ENCODE measurements at regions not wholly inside any gene's neighbourhood (a gene's known extent, or its start where the extent isn't known, plus 50 kb on each side); places are given as distances from the start of the nearest gene placed in this dataset.

- Mint-ChIP-seq H3K27me3 (peaks cover 2% of the 10 kb centered on the region), H3K4me3 (no peak overlapping the region), H3K9me3 (no peaks in the 10 kb centered on the region), H3K27ac (no peak overlapping the region), H3K36me3 (ENCODE audit: low read depth) (no peaks in the 10 kb centered on the region), H3K4me1 (ENCODE audit: low read depth) (no peaks in the 10 kb centered on the region)
- no peak for ATAC-seq
- ChIA-PET POLR2A (no interaction called here), CTCF (no interaction called here)
- TF ChIP-seq CTCF (IDR thresholded peaks at IDR 0.05), result no peak
- intact Hi-C loops (cut with micrococcal nuclease), result no loop called here
- no peak for DNase-seq
These were observed 123.3 kb upstream of the CDH4 start for GRCh38 chr20:61128701-61129269.

GRCh38 chr20:61129311-61129710, 122.8 kb upstream of the CDH4 start:
- ChIA-PET POLR2A (no interaction called here), CTCF (interaction anchor here (1.4 kb wide), 1 partner anchor 100 kb away, joined by 4 read pairs; no protein-coding TSS in a partner anchor)
- ATAC-seq, result no peak
- H3K27ac Mint-ChIP-seq, result no peak overlapping the region
- intact Hi-C loops (cut with micrococcal nuclease), result no loop called here
- H3K4me1 Mint-ChIP-seq (ENCODE audit: low read depth), result no peaks in the 10 kb centered on the region
- no peaks in the 10 kb centered on the region for H3K9me3 Mint-ChIP-seq
- TF ChIP-seq CTCF (IDR thresholded peaks at IDR 0.05), result no peak
- no peaks in the 10 kb centered on the region for H3K36me3 Mint-ChIP-seq (ENCODE audit: low read depth)
- DNase-seq, result no peak
- peaks cover 2% of the 10 kb centered on the region for H3K27me3 Mint-ChIP-seq
- no peak overlapping the region for H3K4me3 Mint-ChIP-seq

GRCh38 chr20:61130156-61130555, 121.9 kb upstream of the CDH4 start:
- Mint-ChIP-seq H3K27me3 (peaks cover 2% of the 10 kb centered on the region), H3K36me3 (ENCODE audit: low read depth) (no peaks in the 10 kb centered on the region), H3K27ac (no peak overlapping the region), H3K4me1 (ENCODE audit: low read depth) (no peaks in the 10 kb centered on the region), H3K9me3 (no peaks in the 10 kb centered on the region), H3K4me3 (no peak overlapping the region)
- intact Hi-C loops (cut with micrococcal nuclease), result no loop called here
- DNase-seq, result no peak
- no peak for ATAC-seq
- no peak for TF ChIP-seq CTCF (IDR thresholded peaks at IDR 0.05)
- ChIA-PET POLR2A (interaction anchor here (0.6 kb wide), 1 partner anchor 122 kb away, joined by 3 read pairs; no protein-coding TSS in a partner anchor), CTCF (interaction anchor here (1.4 kb wide), 1 partner anchor 99 kb away, joined by 4 read pairs; no protein-coding TSS in a partner anchor)

GRCh38 chr20:61131944-61132343, 120.1 kb upstream of the CDH4 start:
- Mint-ChIP-seq H3K9me3 (no peaks in the 10 kb centered on the region), H3K27me3 (peaks cover 5% of the 10 kb centered on the region), H3K4me3 (no peak overlapping the region), H3K36me3 (ENCODE audit: low read depth) (no peaks in the 10 kb centered on the region), H3K27ac (no peak overlapping the region), H3K4me1 (ENCODE audit: low read depth) (no peaks in the 10 kb centered on the region)
- ATAC-seq (no peak), DNase-seq (no peak)
- intact Hi-C loops (cut with micrococcal nuclease), result no loop called here
- TF ChIP-seq CTCF (IDR thresholded peaks at IDR 0.05), result no peak
- ChIA-PET POLR2A (no interaction called here), CTCF (no interaction called here)

GRCh38 chr20:61133611-61134010, 118.5 kb upstream of the CDH4 start:
- no peak overlapping the region for H3K27ac Mint-ChIP-seq
- ChIA-PET CTCF (no interaction called here), POLR2A (no interaction called here)
- DNase-seq (no peak), ATAC-seq (no peak)
- no peak overlapping the region for H3K4me3 Mint-ChIP-seq
- intact Hi-C loops (cut with micrococcal nuclease), result no loop called here
- H3K4me1 Mint-ChIP-seq (ENCODE audit: low read depth), result no peaks in the 10 kb centered on the region
- peaks cover 7% of the 10 kb centered on the region for H3K27me3 Mint-ChIP-seq
- H3K36me3 Mint-ChIP-seq (ENCODE audit: low read depth), result no peaks in the 10 kb centered on the region
- no peaks in the 10 kb centered on the region for H3K9me3 Mint-ChIP-seq
- TF ChIP-seq CTCF (IDR thresholded peaks at IDR 0.05), result no peak

Measured in activated CD8-positive, alpha-beta T cell treated with anti-CD3 and anti-CD28 coated beads for 36 hours (primary cell).